GM12864 (cell line): ENCODE measurements at regions not wholly inside any gene's neighbourhood (a gene's known extent, or its start where the extent isn't known, plus 50 kb on each side); places are given as distances from the start of the nearest gene placed in this dataset.
"Not testable (repeated sequence)": the region's sequence is repeated elsewhere in the genome, so short reads cannot be mapped to it uniquely, and the experiment has no call there.

Experiments used
- DNase-seq: peaks from one replicate; pipeline ENCODE4 v3.0.0-alpha.2; 2011; ENCODE audit warnings: low read depth
- H3K4me3 ChIP-seq: 2 replicates; pipeline ENCODE4 v1.5.1; 2011; ENCODE audit warnings: mild to moderate bottlenecking, low read depth, low read length, control low read depth
- TF ChIP-seq, protein P1 (sequence below): IDR thresholded peaks from 2 replicates; pipeline ENCODE4 v1.5.1; 2011; ENCODE audit warnings: low read depth, mild to moderate bottlenecking, moderate library complexity, low read length, control low read depth, inconsistent platforms; ENCODE audit errors: missing control alignments

DNA sequence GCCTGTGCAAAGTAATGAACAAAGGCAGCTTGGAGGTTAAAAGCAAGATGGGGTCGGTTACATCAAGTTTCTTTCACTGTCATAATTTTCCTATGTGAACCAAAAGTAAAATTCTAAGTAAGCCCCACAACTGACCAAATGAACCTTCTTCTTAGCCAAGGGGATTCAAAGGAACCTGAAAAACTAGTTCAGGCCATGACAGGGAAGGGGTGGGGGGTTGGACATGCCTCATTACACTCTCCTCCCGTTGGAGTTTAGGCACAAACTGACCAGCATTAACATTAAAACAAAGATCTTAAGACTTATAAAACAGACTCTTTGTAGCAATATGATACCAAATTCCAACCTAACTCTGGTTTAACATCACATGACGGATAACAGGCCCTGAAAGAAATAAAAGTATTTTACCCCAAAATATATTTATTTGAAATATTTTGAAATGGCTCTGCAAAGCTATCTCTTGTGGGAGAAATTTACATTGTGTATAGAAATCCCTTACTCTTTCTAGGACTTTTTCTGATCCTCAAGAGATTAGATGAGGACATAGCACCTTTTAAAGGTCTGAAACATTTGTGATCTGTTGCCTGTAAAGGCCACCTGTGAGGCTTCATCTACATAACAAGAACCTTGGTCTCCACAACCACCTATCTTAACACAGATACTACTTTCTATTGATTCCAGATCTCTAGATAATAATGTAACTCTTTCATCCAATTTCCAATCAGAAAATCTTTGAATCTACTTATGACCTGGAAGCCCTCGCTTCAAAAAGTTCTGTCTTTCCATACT is 1829.0 kb upstream of the MIR17HG start:
- H3K4me3 ChIP-seq, result no peak overlapping the region
- no peak for DNase-seq
- TF ChIP-seq, protein P1, sequence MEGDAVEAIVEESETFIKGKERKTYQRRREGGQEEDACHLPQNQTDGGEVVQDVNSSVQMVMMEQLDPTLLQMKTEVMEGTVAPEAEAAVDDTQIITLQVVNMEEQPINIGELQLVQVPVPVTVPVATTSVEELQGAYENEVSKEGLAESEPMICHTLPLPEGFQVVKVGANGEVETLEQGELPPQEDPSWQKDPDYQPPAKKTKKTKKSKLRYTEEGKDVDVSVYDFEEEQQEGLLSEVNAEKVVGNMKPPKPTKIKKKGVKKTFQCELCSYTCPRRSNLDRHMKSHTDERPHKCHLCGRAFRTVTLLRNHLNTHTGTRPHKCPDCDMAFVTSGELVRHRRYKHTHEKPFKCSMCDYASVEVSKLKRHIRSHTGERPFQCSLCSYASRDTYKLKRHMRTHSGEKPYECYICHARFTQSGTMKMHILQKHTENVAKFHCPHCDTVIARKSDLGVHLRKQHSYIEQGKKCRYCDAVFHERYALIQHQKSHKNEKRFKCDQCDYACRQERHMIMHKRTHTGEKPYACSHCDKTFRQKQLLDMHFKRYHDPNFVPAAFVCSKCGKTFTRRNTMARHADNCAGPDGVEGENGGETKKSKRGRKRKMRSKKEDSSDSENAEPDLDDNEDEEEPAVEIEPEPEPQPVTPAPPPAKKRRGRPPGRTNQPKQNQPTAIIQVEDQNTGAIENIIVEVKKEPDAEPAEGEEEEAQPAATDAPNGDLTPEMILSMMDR, result no peak

DNA sequence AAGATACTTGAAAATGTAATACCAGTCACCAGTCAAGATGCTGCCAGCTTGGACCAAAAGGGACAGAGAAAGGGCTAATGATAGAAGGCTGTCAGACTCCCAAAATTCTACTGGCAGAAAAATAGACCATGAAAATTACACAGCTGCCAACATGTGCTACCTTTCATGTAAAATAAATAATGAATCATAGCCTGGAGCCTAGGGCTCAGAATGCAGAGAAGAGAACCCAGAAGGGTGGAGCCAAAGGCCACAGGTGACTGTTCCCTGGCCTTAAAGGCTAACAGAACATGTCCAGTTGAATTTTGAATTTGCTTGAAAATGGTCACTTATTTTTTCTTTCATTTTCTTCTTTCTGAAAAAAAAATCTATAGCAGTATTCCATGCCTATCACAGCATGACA is 1827.0 kb upstream of the MIR17HG start:
- DNase-seq, result no peak
- TF ChIP-seq, protein P1, result no peak
- no peak overlapping the region for H3K4me3 ChIP-seq

DNA sequence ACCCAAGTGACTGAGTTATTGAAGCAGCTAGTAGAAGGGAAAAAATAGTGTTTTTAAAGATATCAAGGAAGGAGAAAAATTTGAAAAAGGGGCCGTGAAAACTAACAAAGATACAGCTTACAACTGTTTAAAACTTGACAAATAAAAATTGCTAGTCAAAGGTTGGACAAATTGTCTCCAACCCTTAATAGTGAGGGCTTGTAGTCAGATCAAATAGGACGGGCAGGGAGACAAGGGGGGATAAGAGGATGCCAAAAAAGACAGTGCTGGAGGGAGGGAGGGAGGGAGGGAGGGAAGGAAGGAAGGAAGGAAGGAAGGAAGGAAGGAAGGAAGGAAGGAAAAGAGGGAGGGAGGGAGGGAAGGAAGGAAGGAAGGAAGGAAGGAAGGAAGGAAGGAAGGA is 1825.8 kb upstream of the MIR17HG start:
- DNase-seq, H3K4me3 ChIP-seq: not testable (repeated sequence)

DNA sequence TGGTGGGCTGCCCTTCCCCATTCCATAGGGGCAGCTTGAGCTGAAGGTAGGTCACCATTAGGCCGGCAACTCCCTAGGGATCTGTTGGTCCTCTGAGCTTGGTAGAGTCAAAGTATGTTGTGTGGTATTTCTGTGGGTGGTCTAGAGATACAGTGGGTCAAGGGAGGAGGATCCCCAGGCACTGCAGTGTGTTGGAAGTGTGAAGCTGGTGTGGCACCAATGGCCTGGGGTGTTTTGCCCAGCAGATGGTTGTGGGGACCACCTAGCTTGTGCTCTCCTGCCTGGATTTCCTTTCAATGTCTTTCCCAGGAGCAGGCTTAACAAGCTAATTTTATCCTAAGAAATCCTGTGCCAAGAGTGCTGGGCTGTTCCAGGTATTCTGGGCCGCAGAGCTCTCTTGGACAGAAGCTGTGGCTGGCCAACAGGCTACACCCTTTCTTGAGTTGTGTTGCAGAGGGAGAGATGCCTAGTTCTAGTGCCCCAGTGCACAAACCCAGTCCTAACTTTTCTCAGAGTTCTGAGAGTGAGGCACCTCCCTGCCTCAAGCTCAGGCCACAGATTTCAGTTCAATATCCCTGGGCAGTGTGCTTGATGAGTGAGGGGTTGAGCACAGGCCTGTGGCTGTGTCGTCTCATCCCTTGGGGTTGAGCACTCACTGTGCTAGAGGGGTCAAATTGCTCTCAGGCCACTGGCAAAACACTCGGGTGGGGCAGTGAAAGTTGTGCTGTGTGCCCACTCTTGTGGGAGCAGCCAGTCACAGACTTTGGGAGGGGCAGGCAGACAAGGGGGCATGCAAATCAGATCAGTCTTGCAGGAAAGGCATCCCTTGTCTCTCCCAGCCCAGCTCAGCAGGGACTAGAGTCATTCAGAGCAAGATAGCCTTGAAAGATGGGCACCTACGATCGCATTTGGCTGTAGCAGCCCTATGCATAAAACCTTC is 1806.1 kb upstream of the MIR17HG start:
- DNase-seq, result no peak

DNA sequence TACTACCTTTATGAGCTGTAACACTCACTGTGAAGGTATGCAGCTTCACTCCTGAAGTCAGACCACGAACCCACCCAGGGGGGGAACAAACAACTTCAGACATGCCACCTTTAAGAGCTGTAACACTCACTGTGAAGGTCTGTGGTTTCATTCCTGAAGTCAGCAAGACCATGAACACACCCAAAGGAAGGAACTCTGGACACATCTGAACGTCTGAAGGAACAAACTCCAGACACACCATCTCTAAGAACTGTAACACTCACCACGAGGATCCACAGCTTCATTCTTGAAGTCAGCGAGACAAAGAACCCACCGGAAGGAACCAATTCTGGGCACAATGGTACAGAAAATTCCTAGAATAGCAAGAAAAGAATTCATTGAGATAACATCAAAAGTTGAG is 1796.5 kb upstream of the MIR17HG start:
- TF ChIP-seq, protein P1, result no peak
- no peak for DNase-seq
- no peak overlapping the region for H3K4me3 ChIP-seq

More for the DNA sequence above, 1806.1 kb upstream of the MIR17HG start:
- H3K4me3 ChIP-seq, result no peak overlapping the region
- TF ChIP-seq, protein P1, result no peak

DNA sequence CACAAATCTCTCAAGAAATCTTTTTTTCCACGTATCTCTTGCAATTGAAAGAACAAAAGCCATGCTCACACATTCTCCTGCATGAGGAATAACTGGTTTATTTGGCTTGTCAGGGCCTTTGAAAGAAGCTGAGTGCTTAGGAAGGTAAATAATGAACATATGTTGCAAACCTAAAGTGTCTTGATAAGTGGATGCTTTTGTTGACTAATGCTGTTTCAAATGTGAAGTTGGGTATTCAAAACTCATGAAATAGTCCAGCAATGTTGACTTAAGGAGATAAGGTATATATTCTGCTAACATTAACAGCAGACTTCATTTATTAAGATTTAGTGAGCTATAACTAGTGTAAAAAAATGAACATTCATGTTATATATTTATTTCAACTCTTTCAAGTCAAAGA is 1792.7 kb upstream of the MIR17HG start:
- TF ChIP-seq, protein P1, result no peak
- no peak for DNase-seq
- no peak overlapping the region for H3K4me3 ChIP-seq

DNA sequence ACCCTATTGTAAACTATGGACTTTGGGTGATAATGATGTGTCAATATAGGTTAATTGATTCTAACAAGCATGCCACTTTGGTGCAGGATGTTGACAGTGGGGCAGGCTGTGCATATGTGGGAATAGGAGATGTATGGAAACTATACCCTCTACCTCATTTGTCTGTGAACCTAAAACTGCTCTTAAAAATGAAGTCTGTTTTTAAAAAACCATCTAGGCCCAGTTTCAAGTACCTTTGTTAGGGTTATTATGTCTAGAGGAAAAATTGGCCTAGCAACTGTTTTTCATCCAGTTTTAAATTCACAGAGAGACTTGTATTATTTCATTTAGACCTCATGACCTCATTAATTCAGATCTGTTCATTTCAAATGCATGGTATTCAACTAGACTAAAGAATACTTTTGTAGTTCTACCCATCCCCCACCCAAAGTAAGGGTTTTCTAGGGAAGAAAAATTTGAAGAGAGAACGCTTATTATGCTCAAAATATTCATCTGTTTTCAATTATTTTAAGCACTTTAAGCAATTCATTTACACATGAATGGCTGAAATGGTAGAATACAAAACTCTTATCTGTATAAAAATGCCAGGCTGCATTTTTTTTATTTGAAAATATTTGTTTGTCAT is 1781.9 kb upstream of the MIR17HG start:
- no peak overlapping the region for H3K4me3 ChIP-seq
- no peak for DNase-seq
- TF ChIP-seq, protein P1, result no peak
